ENCODE measurements at regions not wholly inside any gene's neighbourhood (a gene's known extent, or its start where the extent isn't known, plus 50 kb on each side); places are given as distances from the start of the nearest gene placed in this dataset.

DNA sequence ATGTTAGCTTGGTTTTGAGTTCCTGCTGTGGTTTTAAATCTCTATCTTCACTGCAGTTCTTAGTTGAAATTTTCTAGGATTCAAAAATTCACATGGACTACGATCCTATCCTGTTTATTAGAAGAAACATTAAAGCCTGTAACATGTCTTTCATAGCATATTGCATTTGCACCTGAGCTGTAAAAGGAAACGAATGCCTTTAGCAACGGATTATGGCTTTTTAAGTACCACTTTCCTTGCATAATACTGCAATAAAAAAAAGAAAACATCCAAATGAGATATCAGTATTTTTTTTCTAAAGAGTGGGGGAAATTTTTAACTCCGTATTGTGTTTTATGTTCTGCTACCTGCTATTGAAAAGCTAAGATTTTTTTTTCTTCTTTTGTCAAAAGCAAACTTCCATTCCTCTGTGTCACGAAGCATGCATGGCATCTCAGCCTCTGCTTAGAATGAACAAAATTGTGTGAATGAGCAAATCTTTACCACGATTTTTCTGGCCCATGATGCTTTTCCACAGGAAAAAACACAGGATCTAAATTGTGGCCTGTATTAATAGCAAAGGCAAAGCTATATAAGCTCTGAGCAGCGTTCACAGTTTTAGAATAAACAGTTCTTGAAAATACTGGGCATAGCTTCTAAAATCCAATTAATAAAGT lies 110.0 kb upstream of the CDIN1 start:
- DNase-seq (ENCODE audit: low spot score), result no peak

DNA sequence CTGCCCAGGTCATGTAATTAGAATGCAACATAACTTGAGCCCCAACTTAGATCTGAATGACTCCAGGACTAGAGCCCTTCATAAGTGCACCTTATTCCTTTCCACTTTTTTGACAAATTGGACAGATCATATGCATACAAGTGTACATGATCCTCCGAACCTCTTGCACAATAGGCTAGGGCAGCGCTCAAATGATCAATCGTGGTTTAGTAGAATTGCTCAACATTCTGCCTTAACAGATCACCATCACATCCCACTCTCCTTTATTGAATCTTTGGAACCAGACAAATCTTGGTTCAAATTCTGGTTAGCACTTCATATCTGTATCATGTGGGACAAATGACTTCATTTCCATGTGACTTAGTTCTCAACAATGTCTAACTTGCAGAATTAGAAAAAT lies 106.8 kb upstream of the CDIN1 start:
- DNase-seq (ENCODE audit: low spot score), result no peak

DNA sequence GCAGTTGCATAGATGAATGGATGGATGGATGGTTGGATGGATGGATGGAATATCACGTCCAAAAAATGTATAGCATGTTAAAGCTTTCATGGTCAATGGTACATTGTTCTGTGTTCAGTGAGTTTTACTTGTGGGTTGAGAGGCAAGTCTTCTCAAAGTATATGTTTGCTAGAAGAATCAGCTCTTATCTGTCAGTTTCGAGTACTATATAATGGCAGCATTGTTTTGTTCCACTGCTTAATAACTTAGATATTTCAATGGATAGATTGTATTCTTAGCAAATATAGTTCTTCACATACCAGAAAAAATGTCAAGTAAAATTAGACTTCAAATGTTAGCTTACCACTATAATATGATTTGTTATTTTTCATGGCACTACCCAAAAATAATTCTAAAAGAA lies 100.9 kb upstream of the CDIN1 start:
- DNase-seq (ENCODE audit: low spot score), result no peak

DNA sequence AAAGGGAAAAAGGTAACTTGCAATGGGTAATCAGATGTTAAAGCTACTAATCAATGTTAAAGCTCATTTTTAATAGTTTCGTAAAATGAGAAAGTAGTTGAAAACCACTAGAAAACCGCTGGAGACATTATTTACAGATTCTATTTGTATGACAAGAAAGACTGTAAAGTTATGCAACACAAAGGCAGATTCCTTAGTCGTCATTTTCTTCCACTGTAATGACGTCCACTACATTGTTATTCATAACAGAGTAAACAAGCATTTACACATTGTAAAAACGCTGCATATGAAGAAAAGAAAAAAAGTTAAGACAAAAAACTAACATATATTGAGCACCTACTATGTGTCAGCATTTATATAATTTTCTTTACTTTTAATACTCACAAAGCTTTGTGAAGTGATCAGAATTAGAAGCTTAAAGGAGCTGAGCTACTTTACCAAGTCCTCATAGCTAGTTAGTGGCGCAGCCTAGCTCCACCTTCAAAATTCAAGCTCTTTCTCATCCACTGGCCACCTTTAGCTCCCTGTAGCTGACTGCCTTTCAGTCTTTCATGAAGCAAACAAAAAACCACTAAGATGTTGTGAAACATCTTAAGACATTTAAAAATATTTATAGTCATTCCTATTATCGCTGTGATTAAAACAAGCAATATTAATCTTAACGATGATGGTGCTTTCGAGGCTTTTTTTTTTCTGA lies 100.1 kb upstream of the CDIN1 start:
- DNase-seq (ENCODE audit: low spot score), result no peak

DNA sequence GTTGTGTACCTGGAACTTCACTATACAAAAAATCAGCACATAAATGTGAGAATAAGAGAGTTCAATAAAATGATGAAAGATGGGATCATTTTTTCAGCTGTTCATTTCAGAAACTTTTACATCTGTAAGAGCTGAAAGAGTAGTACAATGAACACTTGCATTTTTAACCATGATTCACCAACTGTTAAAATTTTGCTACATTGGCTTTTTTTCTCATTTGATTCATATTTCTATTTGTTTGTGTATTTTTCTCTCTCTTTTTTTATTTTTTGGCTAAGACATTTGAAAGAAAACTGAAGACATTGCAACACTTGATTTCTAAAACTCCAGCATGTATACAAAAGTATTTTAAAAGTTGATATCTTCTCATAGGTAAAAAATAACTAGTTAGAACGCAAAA lies 98.3 kb upstream of the CDIN1 start:
- no peak for DNase-seq (ENCODE audit: low spot score)

DNA sequence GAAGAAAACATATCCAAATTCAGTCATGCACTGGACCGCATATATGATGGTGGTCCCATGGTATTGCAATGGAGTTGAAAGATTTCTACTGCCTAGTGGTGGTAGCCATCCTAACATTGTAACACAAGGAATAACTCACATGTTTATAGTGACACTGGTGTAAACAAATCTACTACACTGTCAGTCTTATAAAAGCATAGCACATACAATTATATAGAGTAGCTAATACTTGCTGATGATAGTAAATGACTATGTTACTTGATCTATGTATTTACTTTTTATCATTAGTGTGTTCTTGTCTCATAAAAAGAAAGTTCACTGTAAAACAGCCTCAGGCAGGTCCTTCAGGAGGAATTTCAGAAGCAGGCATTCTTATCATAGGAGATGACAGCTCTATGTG lies 96.0 kb upstream of the CDIN1 start:
- DNase-seq (ENCODE audit: low spot score), result no peak

DNA sequence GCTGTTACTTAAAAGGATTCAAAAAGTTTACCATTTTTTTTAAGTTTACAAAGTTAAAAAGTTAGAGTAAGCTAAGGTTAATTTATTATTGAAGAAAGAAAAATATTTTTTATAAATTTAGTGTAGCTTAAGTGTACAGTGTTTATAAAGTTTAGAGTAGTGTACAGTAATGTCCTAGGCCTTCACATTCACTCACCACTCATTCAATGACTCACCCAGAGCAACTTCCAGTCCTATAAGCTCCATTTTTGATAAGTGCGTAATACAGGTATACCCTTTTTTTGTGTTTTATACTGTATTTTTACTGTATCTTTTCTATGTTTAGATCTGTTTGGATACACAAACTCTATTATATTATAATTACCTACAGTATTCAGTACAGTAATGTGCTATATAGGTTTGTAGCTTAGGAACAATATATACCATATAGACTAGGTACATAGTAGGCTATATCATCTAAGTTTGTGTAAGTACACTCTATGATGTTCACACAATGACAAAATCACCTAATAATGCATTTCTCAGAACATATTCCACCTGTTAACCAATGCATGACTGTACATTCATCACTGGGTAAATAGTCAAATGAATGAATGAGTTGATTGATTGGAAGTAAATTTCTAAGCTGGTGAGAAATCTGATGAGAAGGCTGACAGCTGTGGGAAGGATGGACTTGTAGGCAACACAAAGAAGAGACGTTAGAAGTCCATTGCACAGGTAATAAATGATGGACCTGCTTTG lies 95.2 kb upstream of the CDIN1 start:
- DNase-seq (ENCODE audit: low spot score), result no peak

DNA sequence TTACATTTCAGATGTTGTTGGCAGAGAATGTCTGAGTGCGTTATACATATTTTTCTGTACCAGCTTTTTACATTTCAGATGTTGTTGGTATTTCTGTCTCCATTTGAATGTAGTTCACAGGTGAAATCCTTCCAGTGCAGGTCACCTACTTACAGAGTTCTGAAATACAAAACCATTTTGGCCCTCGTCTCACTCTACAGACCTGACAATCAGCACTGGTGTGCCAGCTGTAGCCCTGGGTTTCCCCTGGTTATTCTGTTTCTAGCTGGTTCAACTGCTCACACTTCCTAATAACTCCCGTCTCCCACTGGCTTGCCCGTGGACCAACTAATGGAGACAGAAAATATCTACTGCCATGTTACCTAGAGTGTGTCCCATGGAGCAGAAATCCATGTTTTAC lies 87.5 kb upstream of the CDIN1 start:
- no peak for DNase-seq (ENCODE audit: low spot score)

DNA sequence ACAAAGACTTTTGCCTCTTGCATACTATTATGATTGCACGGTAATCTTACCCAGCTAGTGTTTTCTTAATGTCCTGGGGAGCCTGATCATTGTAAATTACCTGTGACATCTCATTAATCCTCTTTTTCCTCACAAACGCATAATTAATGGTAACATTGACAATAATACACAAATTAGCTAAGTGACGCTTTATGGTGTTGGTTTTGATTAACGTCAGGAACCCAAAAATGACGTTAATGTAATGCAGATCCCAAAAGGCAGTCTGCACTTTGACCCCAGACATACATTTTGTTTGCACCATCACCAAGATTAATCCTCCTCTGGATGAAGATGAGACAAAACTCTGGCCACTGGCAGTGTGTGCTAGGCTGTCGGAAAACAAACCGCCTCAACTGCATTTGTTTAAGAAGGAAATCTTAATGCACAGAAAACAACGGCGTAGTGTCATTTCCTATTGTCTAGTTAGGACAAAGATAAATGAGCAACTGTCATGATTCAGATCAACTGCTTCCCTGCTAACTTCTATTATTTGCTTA lies 83.9 kb upstream of the CDIN1 start:
- DNase-seq (ENCODE audit: low spot score), result no peak

DNA sequence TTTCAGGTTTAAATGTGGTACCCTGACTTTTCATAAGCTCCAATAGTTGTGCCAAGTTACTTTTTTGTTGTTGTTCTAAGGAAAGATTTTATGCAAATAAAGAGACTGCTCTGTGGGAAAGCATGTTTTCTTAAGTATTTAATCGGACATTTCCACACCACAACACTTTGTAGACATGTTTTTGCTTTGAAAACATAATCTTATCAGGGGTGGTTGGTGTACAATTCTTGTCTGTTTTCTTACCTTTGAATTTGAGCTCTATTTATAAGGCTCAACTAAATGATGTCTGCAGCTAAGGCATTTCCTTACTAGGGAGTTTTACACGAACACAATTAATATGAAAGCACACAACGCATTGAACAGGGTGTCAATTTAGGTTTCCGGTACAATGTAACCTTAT lies 81.5 kb upstream of the CDIN1 start:
- DNase-seq (ENCODE audit: low spot score), result no peak

DNA sequence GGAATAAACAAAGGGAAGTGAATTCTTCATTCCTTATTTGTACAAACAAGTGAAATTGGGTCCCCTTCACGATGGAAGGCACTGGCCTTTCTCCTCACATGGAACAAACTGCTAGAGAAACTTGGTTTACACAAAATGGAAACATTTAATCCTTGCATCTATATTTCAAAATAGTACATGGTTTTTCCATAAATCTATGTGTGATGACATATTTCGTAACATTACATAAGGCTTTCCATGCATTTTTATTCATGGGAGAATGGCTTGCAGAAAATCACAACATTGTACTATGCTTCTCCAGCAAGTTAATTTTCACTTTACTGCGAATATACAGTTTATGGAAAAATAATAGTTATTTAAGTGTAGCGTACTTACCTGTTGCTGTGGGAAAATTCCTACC lies 81.0 kb upstream of the CDIN1 start:
- DNase-seq (ENCODE audit: low spot score), result no peak

DNA sequence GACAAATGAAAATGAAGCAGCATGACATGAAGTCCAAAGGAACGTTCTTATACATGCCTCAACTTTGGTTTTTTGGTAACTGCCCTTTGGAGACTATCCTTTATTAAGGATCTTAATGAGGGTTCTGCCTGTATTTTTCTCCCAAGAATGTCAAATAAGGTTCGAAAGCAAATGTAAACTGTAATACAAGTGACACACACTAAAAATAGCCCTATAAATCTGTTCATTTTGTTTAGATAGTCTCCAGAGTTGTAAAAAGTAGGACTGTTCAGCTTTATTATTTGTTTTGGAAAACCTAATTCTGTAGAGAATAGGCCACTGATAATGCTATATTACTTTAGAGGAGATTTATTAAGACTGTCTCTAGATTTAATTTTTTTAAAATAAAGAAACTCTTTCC lies 80.5 kb upstream of the CDIN1 start:
- DNase-seq (ENCODE audit: low spot score), result no peak

DNA sequence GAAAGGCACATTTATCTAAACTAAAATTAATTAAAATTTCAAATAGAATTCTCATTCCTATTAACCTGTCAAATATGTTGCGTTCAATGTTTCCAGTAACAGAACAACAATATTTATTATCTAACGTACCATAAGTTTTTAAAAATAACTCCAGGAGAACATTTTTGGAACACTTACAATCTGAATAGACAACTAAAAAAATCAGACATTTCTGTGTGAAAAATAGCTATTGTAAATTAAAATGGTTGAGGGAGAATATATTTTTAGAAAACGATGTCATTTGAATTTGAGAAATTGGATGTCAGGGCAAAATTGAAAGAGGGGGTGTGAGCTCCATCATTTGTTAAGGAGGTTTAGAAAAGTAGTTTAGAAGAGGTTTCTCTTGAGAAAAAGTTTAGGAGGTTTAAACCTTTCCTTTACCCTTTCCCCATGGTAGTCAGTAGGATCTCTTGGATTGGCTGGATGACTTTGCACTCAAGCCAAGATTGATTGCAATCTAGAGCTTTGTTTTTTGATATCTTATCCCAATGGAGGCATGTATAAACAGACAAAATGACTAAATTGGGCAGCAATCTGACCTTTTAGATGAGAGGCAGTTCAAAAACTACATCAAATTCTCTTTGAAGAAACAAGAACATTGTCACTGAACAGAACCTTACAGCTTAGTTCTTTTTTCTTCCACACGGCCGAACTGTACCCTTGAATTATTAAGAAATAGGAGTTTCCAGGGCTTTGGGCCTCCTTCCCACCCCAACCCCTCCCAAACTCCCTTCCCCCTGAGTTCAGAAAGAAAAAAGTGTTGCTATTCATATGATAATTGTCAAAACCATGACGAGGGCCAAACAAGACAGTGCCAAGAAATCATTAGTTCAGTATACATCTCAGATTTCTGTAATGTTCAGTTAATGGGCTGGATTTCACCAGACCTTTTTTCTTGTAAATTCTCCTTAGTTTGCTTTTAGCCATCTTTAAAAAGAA lies 79.7 kb upstream of the CDIN1 start:
- no peak for DNase-seq (ENCODE audit: low spot score)

DNA sequence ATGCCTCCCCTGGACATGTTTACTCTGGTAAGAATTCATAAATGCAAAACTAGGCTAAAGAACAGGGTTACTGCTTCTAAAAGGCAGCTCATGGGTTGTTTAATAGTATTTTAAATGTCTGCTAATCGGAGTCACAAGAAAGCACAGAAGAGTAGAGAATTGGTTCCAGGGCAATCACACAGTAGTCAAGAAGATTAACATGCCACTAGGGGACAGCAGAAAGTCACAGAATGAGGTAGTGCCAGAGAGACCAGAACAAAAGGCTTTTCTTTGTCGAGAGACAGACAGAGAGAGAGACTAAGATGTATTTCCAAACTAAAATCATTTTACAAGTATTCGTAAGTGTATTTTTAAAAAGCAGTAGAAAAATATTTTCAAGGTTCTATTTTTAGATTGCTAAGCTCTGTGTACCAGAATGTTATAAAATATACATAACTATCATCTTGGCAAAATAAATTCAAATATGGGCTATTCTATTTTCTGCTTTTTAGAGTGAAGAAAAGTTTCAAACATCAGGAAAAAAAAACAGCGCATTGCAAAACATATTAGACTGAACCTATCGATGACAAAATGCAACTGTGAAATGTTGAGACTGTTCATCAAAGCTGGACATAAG lies 78.3 kb upstream of the CDIN1 start:
- DNase-seq (ENCODE audit: low spot score), result peak; percentile 26

DNA sequence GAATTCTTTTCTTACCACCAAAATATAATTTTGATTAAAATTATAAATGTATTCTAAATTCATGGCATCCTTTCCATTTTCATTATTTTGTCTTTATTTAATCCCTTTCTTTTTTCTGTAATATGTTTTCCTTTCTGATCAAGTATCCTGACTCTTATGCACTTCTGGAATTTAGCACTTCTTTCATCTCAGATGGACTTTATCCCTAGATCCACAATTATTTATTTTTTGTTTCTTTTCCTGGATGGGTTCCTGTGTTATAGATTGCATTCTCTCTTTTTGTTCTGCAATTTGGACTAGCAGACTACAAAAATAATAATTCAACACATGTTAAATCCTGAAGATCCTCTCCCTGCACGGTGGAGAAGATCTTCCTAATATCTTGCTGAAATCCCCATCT lies 76.9 kb upstream of the CDIN1 start:
- DNase-seq (ENCODE audit: low spot score), result no peak

DNA sequence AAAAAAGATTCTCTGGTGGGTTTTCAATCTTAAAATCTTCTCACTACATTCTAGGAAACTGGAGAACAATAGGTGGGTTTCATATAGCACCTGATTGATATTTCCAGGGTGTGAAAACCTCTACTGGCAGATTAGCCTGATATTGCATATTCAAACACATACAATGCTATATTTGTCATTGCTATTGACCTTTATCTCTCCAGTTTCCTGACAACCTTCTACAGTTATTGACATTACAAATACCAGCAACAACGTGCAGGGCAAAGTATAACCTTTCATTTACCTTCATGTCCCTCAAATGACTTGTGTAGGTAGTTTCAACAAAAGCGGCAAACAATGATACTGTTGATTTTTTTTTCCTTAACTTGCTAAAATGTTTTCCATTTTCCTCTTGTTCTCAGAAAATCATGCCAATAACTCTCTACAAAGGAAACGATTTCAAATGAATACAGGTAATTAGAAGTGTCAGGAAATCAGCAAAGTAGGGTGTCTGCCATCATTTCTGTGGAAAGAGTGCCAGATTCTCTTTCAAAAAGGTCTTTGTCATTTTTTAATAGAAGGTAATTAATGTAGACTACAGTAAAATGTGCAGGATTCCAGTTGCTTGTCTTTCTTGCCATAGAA lies 72.6 kb upstream of the CDIN1 start:
- DNase-seq (ENCODE audit: low spot score), result no peak

DNA sequence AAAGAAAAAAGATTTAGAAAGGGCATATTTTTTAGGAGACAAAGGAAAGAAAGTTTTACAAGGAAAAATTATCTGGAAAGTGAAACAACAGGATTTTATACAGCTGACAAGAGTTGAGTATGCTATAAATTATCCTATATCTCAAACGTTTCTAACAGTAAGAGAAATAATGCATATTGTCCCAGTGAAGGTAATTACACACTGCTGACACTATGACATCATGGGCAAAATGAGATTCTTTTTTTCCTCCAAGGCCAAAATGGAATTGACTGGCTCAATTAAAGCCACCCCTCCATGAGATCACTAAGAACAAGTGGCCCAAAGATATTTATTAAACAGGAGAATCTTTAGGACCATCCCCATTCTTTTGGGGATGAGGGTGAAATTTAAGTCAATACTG lies 72.0 kb upstream of the CDIN1 start:
- DNase-seq (ENCODE audit: low spot score), result no peak

DNA sequence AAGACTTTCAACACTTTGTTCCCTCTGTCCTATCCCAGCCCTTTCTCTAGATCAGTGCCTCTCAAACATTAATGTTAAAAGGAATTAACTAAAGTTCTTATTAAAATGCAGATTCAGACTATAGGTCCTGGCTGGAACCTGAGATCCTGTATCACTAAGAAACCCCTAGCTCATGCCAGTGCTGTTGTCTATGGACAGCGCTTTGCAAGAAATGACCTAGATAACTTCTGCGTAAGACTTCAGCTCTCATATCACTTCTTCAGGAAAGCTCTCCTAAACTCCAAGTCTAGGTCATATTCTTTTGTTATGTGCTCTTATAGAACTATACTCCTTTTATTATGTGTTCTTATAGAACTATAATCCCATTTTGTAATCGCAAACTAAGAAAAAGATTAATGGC lies 67.8 kb upstream of the CDIN1 start:
- no peak for DNase-seq (ENCODE audit: low spot score)

DNA sequence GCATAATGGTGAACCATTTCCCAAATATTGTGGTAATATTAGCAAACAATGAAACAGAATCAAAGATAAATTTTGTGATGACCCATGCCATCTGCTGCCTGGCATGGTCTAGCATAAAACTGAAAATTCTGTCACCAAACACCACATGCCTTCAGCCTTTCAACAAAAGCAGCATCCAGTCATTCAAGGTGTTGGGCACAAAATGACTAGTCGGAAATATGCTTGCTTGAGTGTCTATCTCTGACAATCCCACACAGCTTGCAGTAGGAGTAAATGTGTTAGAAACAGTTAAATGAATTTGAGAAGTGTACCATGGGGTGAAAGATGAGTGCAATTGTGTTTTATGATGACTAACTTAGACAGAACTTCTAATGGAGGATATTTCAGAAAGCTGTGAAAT lies 61.7 kb upstream of the CDIN1 start:
- DNase-seq (ENCODE audit: low spot score), result no peak

DNA sequence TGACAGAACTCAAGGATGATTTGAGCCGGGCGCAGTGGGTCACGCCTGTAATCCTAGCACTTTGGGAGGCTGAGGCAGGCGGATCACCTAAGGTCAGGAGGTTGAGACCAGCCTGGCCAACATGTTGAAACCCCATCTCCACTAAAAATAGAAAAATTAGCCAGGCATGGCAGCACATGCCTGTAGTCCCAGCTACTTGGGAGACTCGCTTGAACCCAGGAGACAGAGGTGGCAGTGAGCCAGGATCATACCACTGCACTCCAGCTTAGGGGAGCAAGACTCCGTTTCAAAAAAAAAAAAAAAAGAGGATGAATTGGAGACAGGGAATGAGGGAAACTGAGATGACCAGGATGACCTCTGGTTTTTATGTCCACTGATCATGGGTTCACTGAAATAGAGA lies 60.4 kb upstream of the CDIN1 start:
- no peak for DNase-seq (ENCODE audit: low spot score)

DNA sequence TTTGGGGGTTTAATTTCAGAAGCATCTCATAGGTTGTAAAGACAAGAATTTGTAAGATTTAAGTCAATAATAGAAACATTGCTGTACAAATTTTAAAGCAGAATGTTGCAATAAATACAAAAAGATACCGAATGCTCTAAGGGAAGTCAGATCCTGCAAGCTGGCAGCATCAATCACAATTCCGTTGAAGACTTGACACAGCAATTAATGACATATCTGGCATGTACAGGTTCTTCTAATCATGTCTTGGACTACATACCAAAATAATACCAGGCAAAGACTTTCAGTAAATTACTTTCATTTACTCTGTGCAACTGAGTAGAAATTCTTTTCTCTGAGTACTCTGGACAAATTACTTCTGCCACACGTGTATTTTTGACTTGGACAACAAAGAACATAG lies 54.0 kb upstream of the CDIN1 start:
- DNase-seq (ENCODE audit: low spot score), result no peak

All from activated CD4-positive, alpha-beta T cell treated with anti-CD3 and anti-CD28 coated beads, Interleukin-2, Interleukin-4, amounts not matched to agents 100 ng/mL and 50 ng/mL, durations not matched to agents 16 hours and 8 hours (primary cell).